Stomach (tissue), 4 donors: ENCODE measurements at regions not wholly inside any gene's neighbourhood (a gene's known extent, or its start where the extent isn't known, plus 50 kb on each side); places are given as distances from the start of the nearest gene placed in this dataset.

Experiments
- CTCF ChIP-seq, 7 experiments: fragments of 450-650 bp in 4 of 7; fragments of 200-600 bp in 3 of 7; sonication (generic) in 3 of 7; IDR thresholded peaks; one replicate each; pipeline ENCODE4 v1.5.1; 2016 to 2019; ENCODE audit warnings: antibody characterized with exemption in 7 of 7, control low read depth in 2 of 7, mild to moderate bottlenecking in 1 of 7
- POLR2A ChIP-seq, 4 donors: fragments of 450-650 bp; IDR thresholded peaks; one replicate each; pipeline ENCODE4 v1.6.1; 2016; ENCODE audit warnings: antibody characterized with exemption in 4 of 4, control low read depth in 2 of 4, mild to moderate bottlenecking in 1 of 4, moderate library complexity in 1 of 4

- no peak for TF ChIP-seq CTCF (IDR thresholded peaks at IDR 0.05)
- no peak for TF ChIP-seq POLR2A (IDR thresholded peaks at IDR 0.05)
These were observed 395.1 kb downstream of the FBXO15 start for GRCh38 chr18:73752546-73752945.
